Karpas-422 (cell line): ENCODE measurements at regions not wholly inside any gene's neighbourhood (a gene's known extent, or its start where the extent isn't known, plus 50 kb on each side); places are given as distances from the start of the nearest gene placed in this dataset.

Experiments used
- DNase-seq: peaks from one replicate; pipeline ENCODE4 v3.0.0-alpha.2; 2015
- H2AFZ ChIP-seq: fragments of 200-600 bp; sonication (generic); 2 replicates; pipeline ENCODE4 v1.6.1; 2014; ENCODE audit warnings: antibody characterized with exemption, low read length, mixed read lengths
- H3K27ac ChIP-seq: fragments of 200-600 bp; sonication (generic); 2 replicates; pipeline ENCODE4 v1.5.1; 2014; ENCODE audit warnings: mild to moderate bottlenecking, low read length, moderate library complexity
- H3K27me3 ChIP-seq: fragments of 200-600 bp; sonication (generic); 2 replicates; pipeline ENCODE4 v1.6.1; 2014; ENCODE audit warnings: low read length, mixed read lengths
- H3K36me3 ChIP-seq: fragments of 200-600 bp; sonication (generic); 2 replicates; pipeline ENCODE4 v1.6.1; 2014; ENCODE audit warnings: low read length, mixed read lengths; ENCODE audit not compliant: insufficient read depth
- H3K4me1 ChIP-seq: fragments of 200-600 bp; sonication (generic); 2 replicates; pipeline ENCODE4 v1.6.1; 2014; ENCODE audit warnings: mild to moderate bottlenecking, low read length, mixed read lengths
- H3K4me2 ChIP-seq: fragments of 200-600 bp; sonication (generic); 2 replicates; pipeline ENCODE4 v1.6.1; 2014; ENCODE audit warnings: low read length, low read depth, mild to moderate bottlenecking; ENCODE audit not compliant: poor library complexity, severe bottlenecking
- H3K4me3 ChIP-seq: fragments of 200-600 bp; sonication (generic); 2 replicates; pipeline ENCODE4 v1.5.1; 2014; ENCODE audit warnings: mild to moderate bottlenecking, antibody characterized with exemption, low read length, mixed read lengths
- H3K79me2 ChIP-seq: fragments of 200-600 bp; sonication (generic); 2 replicates; pipeline ENCODE4 v1.6.1; 2014; ENCODE audit warnings: mild to moderate bottlenecking, low read length, mixed read lengths
- H3K9ac ChIP-seq: fragments of 200-600 bp; sonication (generic); 2 replicates; pipeline ENCODE4 v1.6.0; 2014; ENCODE audit warnings: low read length
- H3K9me2 ChIP-seq: fragments of 200-600 bp; sonication (generic), shearing (Covaris generic); replicated peaks from 2 replicates; pipeline ENCODE4 v1.6.0; 2014; ENCODE audit warnings: mild to moderate bottlenecking, low read length, moderate library complexity; ENCODE audit not compliant: insufficient read depth
- H3K9me3 ChIP-seq: fragments of 300-700, 200-600 bp; sonication (generic); 2 replicates; pipeline ENCODE4 v1.6.1; 2014; ENCODE audit warnings: low read length, mixed read lengths
- H4K20me1 ChIP-seq: fragments of 200-600 bp; sonication (generic); 2 replicates; pipeline ENCODE4 v1.6.1; 2014; ENCODE audit warnings: mild to moderate bottlenecking, antibody characterized with exemption, low read length, low read depth; ENCODE audit not compliant: insufficient read depth

DNA sequence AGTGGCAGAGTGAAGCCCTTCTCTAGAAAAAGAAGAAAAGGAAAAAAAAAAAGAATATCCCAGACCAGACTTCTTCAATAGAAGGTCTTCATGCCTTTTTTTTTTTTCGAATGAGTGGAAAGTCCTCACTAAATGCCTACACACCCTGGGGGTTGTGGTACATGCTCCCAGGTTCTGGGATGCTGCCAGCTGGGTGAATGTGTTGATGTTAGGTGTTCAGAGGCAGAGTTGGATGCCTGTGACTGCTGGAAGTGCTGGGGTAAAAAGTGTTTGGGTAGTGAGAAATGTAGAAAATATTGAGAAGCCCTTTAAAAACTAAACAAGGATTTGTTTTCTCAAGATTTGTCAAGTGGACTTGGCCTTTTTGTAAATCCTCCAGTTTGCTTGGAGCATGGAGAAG is 318.6 kb downstream of the SLC4A3 start:
- peaks cover 29% of the 10 kb centered on the region for H3K4me1 ChIP-seq
- no peaks in the 10 kb centered on the region for H3K9me2 ChIP-seq
- H3K9ac ChIP-seq, result no peak overlapping the region
- H3K4me2 ChIP-seq, result no peak overlapping the region
- H3K27ac ChIP-seq, result no peak overlapping the region
- no peak overlapping the region for H3K4me3 ChIP-seq
- no peaks in the 10 kb centered on the region for H4K20me1 ChIP-seq
- 0 out of 2 replicates have a peak, but pooled peaks cover 4% of the 10 kb centered on the region for H3K79me2 ChIP-seq
- no peaks in the 10 kb centered on the region for H3K9me3 ChIP-seq
- DNase-seq, result no peak
- no peak overlapping the region for H2AFZ ChIP-seq
- H3K36me3 ChIP-seq, result no peaks in the 10 kb centered on the region
- H3K27me3 ChIP-seq, result no peaks in the 10 kb centered on the region

DNA sequence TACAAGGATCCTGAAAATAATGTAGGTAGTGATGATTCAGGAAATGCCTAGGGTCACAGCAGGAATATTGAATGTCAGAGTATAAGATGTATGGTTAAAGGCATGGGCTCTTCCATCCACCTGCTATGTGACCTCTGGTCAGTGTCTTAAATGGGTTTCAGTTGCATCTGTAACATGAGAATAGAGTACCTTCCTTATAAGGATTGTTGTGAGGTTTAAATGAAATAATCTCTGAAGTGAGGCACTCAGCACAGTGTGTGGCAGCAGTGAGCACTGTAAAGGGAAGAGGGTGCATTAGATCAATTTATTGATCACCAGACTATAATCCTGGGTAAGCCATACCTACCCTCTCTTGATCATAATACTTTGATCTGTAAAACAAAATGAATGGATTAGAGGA is 319.1 kb downstream of the SLC4A3 start:
- no peak overlapping the region for H3K27ac ChIP-seq
- 0 out of 2 replicates have a peak, but pooled peaks cover 4% of the 10 kb centered on the region for H3K79me2 ChIP-seq
- H4K20me1 ChIP-seq, result no peaks in the 10 kb centered on the region
- no peak overlapping the region for H2AFZ ChIP-seq
- no peak overlapping the region for H3K9ac ChIP-seq
- DNase-seq, result no peak
- no peaks in the 10 kb centered on the region for H3K36me3 ChIP-seq
- H3K4me2 ChIP-seq, result no peak overlapping the region
- H3K4me3 ChIP-seq, result no peak overlapping the region
- H3K9me2 ChIP-seq, result no peaks in the 10 kb centered on the region
- H3K4me1 ChIP-seq, result peaks cover 31% of the 10 kb centered on the region
- no peaks in the 10 kb centered on the region for H3K9me3 ChIP-seq
- no peaks in the 10 kb centered on the region for H3K27me3 ChIP-seq

DNA sequence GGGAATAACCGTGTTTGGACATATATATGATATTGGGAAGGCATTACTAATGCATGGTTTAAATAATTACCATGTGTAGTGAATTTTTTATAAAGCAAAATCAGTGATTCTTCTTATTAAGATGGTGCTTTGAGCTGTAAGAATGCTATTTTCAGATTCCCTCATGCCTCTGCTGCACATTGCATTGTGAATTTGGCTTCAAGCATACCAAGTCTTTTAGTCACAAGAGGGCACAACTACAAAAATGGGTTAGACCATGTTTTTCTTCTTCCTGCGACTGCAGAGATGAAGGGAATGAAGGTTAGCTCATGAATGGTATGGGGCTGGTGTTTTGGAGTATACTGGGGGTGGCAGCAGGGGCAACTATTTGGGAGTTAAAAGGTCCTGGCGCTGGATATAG is 320.1 kb downstream of the SLC4A3 start:
- Histone ChIP-seq H4K20me1 (no peaks in the 10 kb centered on the region), H3K4me2 (no peak overlapping the region), H3K27me3 (no peaks in the 10 kb centered on the region), H3K4me3 (no peak overlapping the region), H3K36me3 (no peaks in the 10 kb centered on the region), H3K9ac (no peak overlapping the region), H3K9me2 (no peaks in the 10 kb centered on the region), H3K27ac (no peak overlapping the region), H3K4me1 (peaks cover 31% of the 10 kb centered on the region), H3K79me2 (0 out of 2 replicates have a peak, but pooled peaks cover 4% of the 10 kb centered on the region), H2AFZ (no peak overlapping the region), H3K9me3 (no peaks in the 10 kb centered on the region)
- no peak for DNase-seq

DNA sequence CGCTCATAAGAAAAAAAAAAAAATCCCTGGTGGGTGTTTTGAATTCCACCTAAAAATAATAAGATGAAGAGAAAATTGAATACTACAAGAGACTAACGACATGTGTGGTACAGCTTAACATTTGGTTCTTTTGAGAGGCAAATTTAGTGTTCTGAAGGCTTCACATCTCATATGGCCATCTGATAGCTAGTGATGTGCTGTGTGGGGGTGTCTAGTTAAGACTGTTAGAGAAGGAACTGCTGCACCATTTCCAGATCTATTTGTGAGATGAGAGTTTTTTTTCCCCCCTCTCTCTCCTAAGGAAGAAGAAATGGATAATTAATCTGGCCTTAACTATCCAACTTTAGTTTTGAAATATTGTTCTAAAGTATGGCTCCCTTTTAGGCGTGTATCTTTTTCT is 321.6 kb downstream of the SLC4A3 start:
- Histone ChIP-seq H3K79me2 (no peaks in the 10 kb centered on the region), H3K36me3 (no peaks in the 10 kb centered on the region), H3K4me1 (peaks cover 31% of the 10 kb centered on the region), H3K9me2 (no peaks in the 10 kb centered on the region), H2AFZ (no peak overlapping the region), H3K4me3 (no peak overlapping the region), H3K27ac (no peak overlapping the region), H3K27me3 (no peaks in the 10 kb centered on the region), H3K9ac (no peak overlapping the region), H3K9me3 (no peaks in the 10 kb centered on the region), H4K20me1 (no peaks in the 10 kb centered on the region), H3K4me2 (no peak overlapping the region)
- DNase-seq, result no peak

DNA sequence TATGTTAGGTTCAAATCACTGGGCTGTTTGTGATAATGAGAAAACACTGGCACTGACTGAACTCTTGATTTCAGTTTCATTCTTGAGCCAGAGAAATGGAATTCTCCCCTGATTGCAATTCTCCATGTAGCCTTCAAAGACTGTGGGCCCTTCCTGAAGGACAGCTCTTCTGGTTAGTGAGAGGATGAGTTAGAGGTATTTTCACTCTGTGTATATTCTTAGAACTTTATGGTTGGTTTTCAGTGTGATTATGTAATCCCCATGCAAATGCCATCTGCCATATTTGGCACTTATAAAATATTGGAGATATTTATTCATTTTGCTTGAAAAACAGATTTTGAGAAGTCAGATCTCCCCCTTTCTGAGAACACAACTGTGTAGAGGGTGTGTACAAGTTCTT is 323.7 kb downstream of the SLC4A3 start:
- Histone ChIP-seq H3K9me3 (no peaks in the 10 kb centered on the region), H2AFZ (no peak overlapping the region), H3K9ac (no peak overlapping the region), H3K27ac (no peak overlapping the region), H3K4me3 (no peak overlapping the region), H4K20me1 (no peaks in the 10 kb centered on the region), H3K36me3 (no peaks in the 10 kb centered on the region), H3K9me2 (no peaks in the 10 kb centered on the region), H3K4me1 (peaks cover 31% of the 10 kb centered on the region), H3K27me3 (no peaks in the 10 kb centered on the region), H3K79me2 (no peaks in the 10 kb centered on the region), H3K4me2 (no peak overlapping the region)
- no peak for DNase-seq

DNA sequence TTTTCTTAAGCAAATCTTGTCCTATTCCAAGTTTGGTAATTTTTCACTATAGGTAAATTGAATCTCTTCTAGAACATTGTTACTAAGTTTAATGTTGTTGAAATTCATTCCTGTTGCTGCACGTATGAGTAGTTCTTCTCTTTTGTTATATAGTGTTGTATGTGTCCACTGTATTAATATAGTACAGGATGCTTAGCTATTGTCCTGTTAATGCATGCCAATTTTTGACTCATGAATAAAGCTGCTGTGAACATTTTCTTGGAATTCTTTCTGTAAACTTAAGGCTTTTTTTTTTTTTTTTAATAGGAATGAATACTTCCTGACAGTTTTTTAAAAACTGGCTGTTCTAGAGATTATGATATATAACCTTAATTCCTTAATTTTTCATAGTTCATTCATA is 326.9 kb downstream of the SLC4A3 start:
- H3K9me3 ChIP-seq, result no peaks in the 10 kb centered on the region
- no peaks in the 10 kb centered on the region for H4K20me1 ChIP-seq
- no peak overlapping the region for H2AFZ ChIP-seq
- DNase-seq, result no peak
- H3K9ac ChIP-seq, result no peak overlapping the region
- no peaks in the 10 kb centered on the region for H3K27me3 ChIP-seq
- no peak overlapping the region for H3K27ac ChIP-seq
- H3K9me2 ChIP-seq, result no peaks in the 10 kb centered on the region
- H3K4me1 ChIP-seq, result peaks cover 14% of the 10 kb centered on the region
- H3K4me2 ChIP-seq, result no peak overlapping the region
- H3K79me2 ChIP-seq, result no peaks in the 10 kb centered on the region
- no peaks in the 10 kb centered on the region for H3K36me3 ChIP-seq
- H3K4me3 ChIP-seq, result no peak overlapping the region

DNA sequence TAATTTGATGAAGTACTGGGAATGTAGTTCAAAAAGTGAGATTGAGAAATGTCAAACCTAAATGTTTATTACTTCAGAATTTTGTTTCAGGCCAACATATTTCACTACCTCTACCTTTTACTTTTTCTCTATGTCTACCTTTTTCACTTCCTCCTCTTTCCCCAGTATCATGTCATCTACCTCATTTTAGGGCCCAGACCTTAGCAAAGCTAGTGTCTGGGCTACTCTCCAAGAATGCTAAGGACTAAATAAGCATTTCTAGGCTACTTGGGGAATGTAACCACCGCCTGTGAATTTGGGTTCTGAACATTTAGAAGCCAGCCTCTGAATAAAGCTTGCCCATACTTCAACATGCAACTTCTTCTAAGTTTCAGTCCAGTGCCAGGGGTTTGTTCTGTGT is 330.4 kb downstream of the SLC4A3 start:
- Histone ChIP-seq H3K4me2 (no peak overlapping the region), H4K20me1 (no peaks in the 10 kb centered on the region), H3K79me2 (no peaks in the 10 kb centered on the region), H3K27me3 (no peaks in the 10 kb centered on the region), H3K27ac (no peak overlapping the region), H3K9me3 (no peaks in the 10 kb centered on the region), H3K9me2 (no peaks in the 10 kb centered on the region), H3K4me3 (no peak overlapping the region), H3K36me3 (no peaks in the 10 kb centered on the region), H2AFZ (no peak overlapping the region), H3K4me1 (no peaks in the 10 kb centered on the region), H3K9ac (no peak overlapping the region)
- DNase-seq, result no peak

DNA sequence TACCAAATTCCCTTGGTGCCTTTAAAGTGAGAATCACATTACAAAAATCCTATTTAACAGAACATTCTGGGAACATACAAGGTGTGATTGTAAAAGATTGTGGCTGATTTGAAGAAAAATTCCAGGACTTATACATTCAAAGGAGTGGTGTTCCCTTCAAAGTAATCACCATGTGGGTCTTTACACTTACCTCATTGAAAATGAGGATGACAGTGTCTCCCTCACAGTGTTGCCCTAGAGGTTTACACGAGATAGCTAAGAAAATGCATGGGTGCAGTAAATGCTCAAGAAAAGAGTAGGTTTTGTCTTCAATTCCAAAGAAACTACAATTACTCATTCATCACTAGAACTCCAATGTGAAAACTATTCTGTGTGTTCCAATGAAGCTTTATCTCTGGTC is 331.5 kb downstream of the SLC4A3 start:
- no peak overlapping the region for H2AFZ ChIP-seq
- DNase-seq, result no peak
- H3K9ac ChIP-seq, result no peak overlapping the region
- no peaks in the 10 kb centered on the region for H3K9me2 ChIP-seq
- no peak overlapping the region for H3K4me2 ChIP-seq
- no peaks in the 10 kb centered on the region for H3K4me1 ChIP-seq
- no peaks in the 10 kb centered on the region for H3K27me3 ChIP-seq
- no peaks in the 10 kb centered on the region for H3K36me3 ChIP-seq
- H4K20me1 ChIP-seq, result no peaks in the 10 kb centered on the region
- H3K79me2 ChIP-seq, result no peaks in the 10 kb centered on the region
- no peak overlapping the region for H3K4me3 ChIP-seq
- no peaks in the 10 kb centered on the region for H3K9me3 ChIP-seq
- no peak overlapping the region for H3K27ac ChIP-seq

DNA sequence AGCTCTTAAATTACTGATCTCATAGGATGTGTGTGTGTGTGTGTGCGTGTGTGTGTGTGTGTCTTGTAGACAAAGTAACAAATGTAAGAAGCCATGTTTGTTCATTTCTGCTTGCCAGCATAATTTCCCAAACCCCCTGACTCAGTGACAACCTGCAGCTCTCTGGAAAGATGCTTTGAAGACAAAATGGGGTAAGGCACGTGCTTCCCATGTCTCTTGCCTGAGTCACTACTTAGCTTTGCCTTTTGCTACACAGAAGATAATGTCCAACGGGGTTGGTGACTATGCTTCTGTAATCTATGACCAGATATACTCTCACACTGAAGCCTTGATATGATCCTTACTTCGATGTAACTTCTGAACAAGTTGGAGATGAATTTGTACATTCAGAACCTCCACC is 332.0 kb downstream of the SLC4A3 start:
- no peaks in the 10 kb centered on the region for H3K27me3 ChIP-seq
- no peaks in the 10 kb centered on the region for H3K9me2 ChIP-seq
- no peak for DNase-seq
- H3K9me3 ChIP-seq, result no peaks in the 10 kb centered on the region
- no peaks in the 10 kb centered on the region for H3K4me1 ChIP-seq
- H3K36me3 ChIP-seq, result no peaks in the 10 kb centered on the region
- H3K9ac ChIP-seq, result no peak overlapping the region
- H3K4me2 ChIP-seq, result no peak overlapping the region
- no peaks in the 10 kb centered on the region for H4K20me1 ChIP-seq
- no peak overlapping the region for H3K4me3 ChIP-seq
- no peak overlapping the region for H3K27ac ChIP-seq
- no peaks in the 10 kb centered on the region for H3K79me2 ChIP-seq
- no peak overlapping the region for H2AFZ ChIP-seq
